HepG2 (cell line): ENCODE measurements at regions not wholly inside any gene's neighbourhood (a gene's known extent, or its start where the extent isn't known, plus 50 kb on each side); places are given as distances from the start of the nearest gene placed in this dataset.

Experiments
- ATAC-seq: fragments of 200-7000 bp; cut with Tn5 transposase; 3 replicates; pipeline ENCODE4 v1.9.1; 2020; ENCODE audit warnings: mild to moderate bottlenecking, moderate library complexity
- BruUV-seq: library from RNA; stranded (reverse); fragments of 400-500 nt; replicated peaks from 2 replicates; lab custom pipeline; 2021; lab: Mats Ljungman, UMichigan
- CTCF ChIA-PET: fragments of 300-600 bp; formaldehyde crosslinking; extraction: SDS; loops from one replicate; lab custom pipeline; 2021; ENCODE audit warnings: low total read pairs, inconsistent platforms, low intra/inter-chr PET ratio; lab: Yijun Ruan, JAX
- POLR2A ChIA-PET: fragments of 350-600 bp; sonication (Branson Sonifier 250); formaldehyde crosslinking; loops from one replicate; lab custom pipeline; 2020; ENCODE audit warnings: antibody characterized with exemption, inconsistent platforms; lab: Yijun Ruan, JAX
- DNase-seq: peaks from one replicate; pipeline ENCODE4 v3.0.0-alpha.2; 2015; ENCODE audit warnings: low spot score
- FAIRE-seq: peaks from 3 replicates; lab custom pipeline; 2011; peaks lifted over from hg19 to GRCh38; lab: Jason Lieb, UNC
- H2AFZ ChIP-seq: one replicate; pipeline ENCODE4 v1.6.1; 2011; ENCODE audit warnings: low read length, inconsistent platforms
- H3K27ac ChIP-seq: fragments of 300-600 bp; 3 replicates; pipeline ENCODE4 v1.8.0; 2011; ENCODE audit warnings: mixed run types, mild to moderate bottlenecking, mixed read lengths, low read length, inconsistent platforms; ENCODE audit not compliant: insufficient read depth; ENCODE audit errors: extremely low read length
- H3K27me3 ChIP-seq, 2 experiments: fragments of 200-600 bp in 1 of 2; 2 replicates in 1 of 2; 3 replicates in 1 of 2; pipeline versions ENCODE4 v1.6.0 to v1.8.0; 2011; ENCODE audit warnings: low read length in 2 of 2, mild to moderate bottlenecking in 2 of 2, moderate library complexity in 2 of 2, inconsistent platforms in 1 of 2; ENCODE audit not compliant: insufficient read depth in 2 of 2, control insufficient read depth in 1 of 2
- H3K36me3 ChIP-seq, 2 experiments: fragments of 200-600 bp in 1 of 2; replicated peaks in 1 of 2; 2 replicates in 1 of 2; 3 replicates in 1 of 2; pipeline versions ENCODE4 v1.5.1 to v1.8.0; 2011; ENCODE audit warnings: low read length in 2 of 2, inconsistent platforms in 1 of 2; ENCODE audit not compliant: insufficient read depth in 2 of 2, control insufficient read depth in 1 of 2
- H3K4me1 ChIP-seq: 2 replicates; pipeline ENCODE4 v1.5.1; 2012; ENCODE audit warnings: low read length, inconsistent platforms; ENCODE audit not compliant: insufficient read depth
- H3K4me2 ChIP-seq: 2 replicates; pipeline ENCODE4 v1.6.0; 2011; ENCODE audit warnings: low read depth, low read length, inconsistent platforms
- H3K4me3 ChIP-seq, 3 experiments: fragments of 200-600 bp in 1 of 3; sonication (generic), shearing (Covaris generic) in 1 of 3; replicated peaks in 1 of 3; 2 replicates each; pipeline ENCODE4 v1.5.1; 2011 to 2016; ENCODE audit warnings: low read length in 3 of 3, inconsistent platforms in 2 of 3, low read depth in 2 of 3, mild to moderate bottlenecking in 2 of 3, control low read depth in 1 of 3, mixed read lengths in 1 of 3; ENCODE audit not compliant: insufficient read depth in 1 of 3
- H3K79me2 ChIP-seq: one replicate; pipeline ENCODE4 v1.6.1; 2011; ENCODE audit warnings: low read length, inconsistent platforms; ENCODE audit not compliant: insufficient read depth
- H3K9ac ChIP-seq: 2 replicates; pipeline ENCODE4 v1.6.0; 2011; ENCODE audit warnings: mild to moderate bottlenecking, low read depth, low read length, inconsistent platforms; ENCODE audit not compliant: insufficient read depth
- H3K9me3 ChIP-seq: 2 replicates; pipeline ENCODE4 v1.5.1; 2012; ENCODE audit warnings: mild to moderate bottlenecking, low read length
- H4K20me1 ChIP-seq: 2 replicates; pipeline ENCODE4 v1.6.0; 2011; ENCODE audit warnings: inconsistent platforms, mild to moderate bottlenecking, low read length, moderate library complexity; ENCODE audit not compliant: insufficient read depth
- ARNT2 ChIP-seq: sonication (generic); formaldehyde crosslinking; IDR thresholded peaks from 2 replicates; pipeline ENCODE4 v1.8.0; 2022; ENCODE audit warnings: mild to moderate bottlenecking, low read depth, missing genetic modification reagents, moderate library complexity
- ATRX ChIP-seq: sonication (generic); formaldehyde crosslinking; IDR thresholded peaks from 2 replicates; pipeline ENCODE4 v1.4.0; 2020; ENCODE audit warnings: missing genetic modification reagents, borderline replicate concordance
- ETV6 ChIP-seq: sonication (generic); formaldehyde crosslinking; conservative IDR thresholded peaks from 2 replicates; pipeline ENCODE4 v1.4.0; 2020; ENCODE audit warnings: missing genetic modification reagents
- HNF1A ChIP-seq, 2 experiments: sonication (generic) in 1 of 2; formaldehyde crosslinking in 1 of 2; IDR thresholded peaks; 2 replicates each; pipeline versions ENCODE4 v1.4.0 to v1.6.1; 2016 to 2020; ENCODE audit warnings: borderline replicate concordance in 1 of 2, low read depth in 1 of 2, mild to moderate bottlenecking in 1 of 2, missing genetic modification reagents in 1 of 2
- JUNB ChIP-seq: sonication (generic); formaldehyde crosslinking; IDR thresholded peaks from 2 replicates; pipeline ENCODE4 v1.8.0; 2022; ENCODE audit warnings: missing genetic modification reagents, mild to moderate bottlenecking, borderline replicate concordance
- NCOA5 ChIP-seq: sonication (generic); formaldehyde crosslinking; IDR thresholded peaks from 2 replicates; pipeline ENCODE4 v1.4.0; 2020; ENCODE audit warnings: missing genetic modification reagents
- THAP11 ChIP-seq: IDR thresholded peaks from 2 replicates; pipeline ENCODE4 v1.6.1; 2016; ENCODE audit warnings: missing biosample characterization, missing genetic modification reagents
- TMF1 ChIP-seq: sonication (generic); formaldehyde crosslinking; IDR thresholded peaks from 2 replicates; pipeline ENCODE4 v1.8.1; 2022; ENCODE audit warnings: low read depth, missing genetic modification reagents
- ZNF703 ChIP-seq: sonication (generic); formaldehyde crosslinking; IDR thresholded peaks from 2 replicates; pipeline ENCODE4 v1.5.1; 2020; ENCODE audit warnings: missing genetic modification reagents, mild to moderate bottlenecking, moderate library complexity, borderline replicate concordance
- ZNF709 ChIP-seq: sonication (generic); formaldehyde crosslinking; IDR thresholded peaks from 2 replicates; pipeline ENCODE4 v1.5.0; 2020; ENCODE audit warnings: mild to moderate bottlenecking, missing genetic modification reagents
- whole genome bisulfite sequencing: methylation state at CpG from one replicate; pipeline ENCODE4 v1.1.6; 2017; ENCODE audit warnings: low lambda C conversion rate; 5-methylcytosine and 5-hydroxymethylcytosine counted together
- in situ Hi-C: cut with HindIII; loops from 2 replicates; pipeline ENCODE4 v1.10.0; 2017; ENCODE audit warnings: low pct_unique_long_range_greater_than_20kb; ENCODE audit not compliant: extremely low pct_ligation_motif_present
- intact Hi-C: fragments of 100-400 bp; cut with micrococcal nuclease; formaldehyde crosslinking; loops from one replicate; pipeline ENCODE4 v1.10.0; 2022; ENCODE audit not compliant: unreplicated experiment

- ATAC-seq, result no peak
- no peaks in the 10 kb centered on the region for H3K4me1 ChIP-seq
- peaks cover 0 to 8% of the 10 kb centered on the region in 2 experiments; a peak in 3 of 5 replicates for H3K27me3 ChIP-seq
- 24% methylated on average over 19 of the region's 19 CpGs for WGBS
- H2AFZ ChIP-seq, result no peak overlapping the region
- CTCF ChIA-PET, result no interaction called here
- no peaks in the 10 kb centered on the region for H3K36me3 ChIP-seq
- BruUV-seq, result no TSS peak
- no peak overlapping the region for H3K27ac ChIP-seq
- no peak overlapping the region for H3K4me2 ChIP-seq
- no peaks in the 10 kb centered on the region for H3K9me3 ChIP-seq
- H3K4me3 ChIP-seq, result no peak overlapping the region
- in situ Hi-C loops, result no loop called here
- TF ChIP-seq NCOA5 (CRISPR knock-in tag), result no peak
- TF ChIP-seq JUNB (CRISPR knock-in tag), result no peak
- no peak for TF ChIP-seq ZNF709 (CRISPR knock-in tag)
- TF ChIP-seq ZNF703 (CRISPR knock-in tag), result no peak
- TF ChIP-seq ATRX (CRISPR knock-in tag), result no peak
- TF ChIP-seq, all 625 proteins: peak for 0
- DNase-seq, result no peak
- POLR2A ChIA-PET, result no interaction called here
- FAIRE-seq, result no peak
- Histone ChIP-seq H3K9ac (no peak overlapping the region), H4K20me1 (no peaks in the 10 kb centered on the region), H3K79me2 (no peaks in the 10 kb centered on the region)
- intact Hi-C loops, result no loop called here
Observed at GRCh38 chr1:38551318-38552307, 308.0 kb downstream of the RRAGC start.

GRCh38 chr1:38549191-38549590 lies 310.4 kb downstream of the RRAGC start:
- intact Hi-C loops, result no loop called here
- in situ Hi-C loops, result no loop called here

More at GRCh38 chr1:38549191-38549590, 310.4 kb downstream of the RRAGC start:
- peaks cover 0 to 12% of the 10 kb centered on the region in 2 experiments; a peak in 3 of 5 replicates for H3K27me3 ChIP-seq
- ChIA-PET POLR2A (no interaction called here), CTCF (no interaction called here)
- H3K4me1 ChIP-seq, result no peaks in the 10 kb centered on the region
- H3K9me3 ChIP-seq, result no peaks in the 10 kb centered on the region
- H3K79me2 ChIP-seq, result no peaks in the 10 kb centered on the region
- H3K4me3 ChIP-seq, result no peak overlapping the region
- H3K9ac ChIP-seq, result no peak overlapping the region
- DNase-seq (no peak), ATAC-seq (no peak), FAIRE-seq (no peak)
- WGBS, result 0% methylated on average over 1 of the region's 3 CpGs
- H2AFZ ChIP-seq, result no peak overlapping the region
- TF ChIP-seq TMF1 (CRISPR knock-in tag), result no peak
- TF ChIP-seq THAP11 (CRISPR knock-in tag), result no peak
- no peak for TF ChIP-seq HNF1A (IDR thresholded peaks at IDR 0.05; ENCODE audit: low read depth)
- no peak for TF ChIP-seq HNF1A (CRISPR knock-in tag; IDR thresholded peaks at IDR 0.05; ENCODE audit: borderline replicate concordance)
- no peak for TF ChIP-seq ETV6
- TF ChIP-seq ARNT2 (CRISPR knock-in tag), result no peak
- no peak overlapping the region for H3K4me2 ChIP-seq
- H3K36me3 ChIP-seq, result no peaks in the 10 kb centered on the region
- H3K27ac ChIP-seq, result no peak overlapping the region
- BruUV-seq, result no TSS peak
- no peaks in the 10 kb centered on the region for H4K20me1 ChIP-seq
